Neural progenitor cell (in vitro differentiated cells): ENCODE measurements at regions not wholly inside any gene's neighbourhood (a gene's known extent, or its start where the extent isn't known, plus 50 kb on each side); places are given as distances from the start of the nearest gene placed in this dataset.

Experiments
- DNase-seq: peaks from one replicate; pipeline ENCODE4 v3.0.0-alpha.2; 2016; ENCODE audit warnings: low spot score
- H2AFZ ChIP-seq: fragments of 200-600 bp; sonication (generic); replicated peaks from 2 replicates; pipeline ENCODE4 v1.6.1; 2016; ENCODE audit warnings: antibody characterized with exemption
- H3F3A ChIP-seq: fragments of 200-600 bp; sonication (generic); 2 replicates; pipeline ENCODE4 v1.6.1; 2016; ENCODE audit warnings: antibody characterized with exemption, low read depth
- H3K27ac ChIP-seq: fragments of 200-600 bp; sonication (generic); 2 replicates; pipeline ENCODE4 v1.5.1; 2016; ENCODE audit warnings: mild to moderate bottlenecking
- H3K27me3 ChIP-seq: fragments of 200-600 bp; sonication (generic); 2 replicates; pipeline ENCODE4 v1.6.1; 2016; ENCODE audit warnings: mild to moderate bottlenecking, moderate library complexity
- H3K36me3 ChIP-seq: fragments of 200-600 bp; sonication (generic); 2 replicates; pipeline ENCODE4 v1.5.1; 2016
- H3K4me1 ChIP-seq: fragments of 200-600 bp; sonication (generic); 2 replicates; pipeline ENCODE4 v1.6.1; 2016; ENCODE audit warnings: mixed run types
- H3K4me2 ChIP-seq: fragments of 200-600 bp; sonication (generic); 2 replicates; pipeline ENCODE4 v1.6.1; 2016
- H3K4me3 ChIP-seq: fragments of 200-600 bp; sonication (generic); 2 replicates; pipeline ENCODE4 v1.5.1; 2016
- H3K79me2 ChIP-seq: fragments of 200-600 bp; sonication (generic); 2 replicates; pipeline ENCODE4 v1.6.1; 2016; ENCODE audit warnings: low read depth
- H3K9ac ChIP-seq: fragments of 200-600 bp; sonication (generic); 2 replicates; pipeline ENCODE4 v1.6.1; 2016
- H3K9me3 ChIP-seq: fragments of 200-600 bp; sonication (generic); 2 replicates; pipeline ENCODE4 v1.5.1; 2016; ENCODE audit warnings: low read depth
- H4K20me1 ChIP-seq: fragments of 200-600 bp; sonication (generic); 2 replicates; pipeline ENCODE4 v1.6.1; 2016; ENCODE audit warnings: low read depth
- H3K27ac Mint-ChIP-seq: 3 replicates; pipeline ENCODE4 v1.8.0; 2021; ENCODE audit warnings: mixed read lengths
- H3K27me3 Mint-ChIP-seq: 2 replicates; pipeline ENCODE4 v1.8.0; 2022; ENCODE audit warnings: low read depth, mild to moderate bottlenecking, inconsistent platforms, moderate library complexity, mixed read lengths; ENCODE audit not compliant: insufficient read depth
- H3K36me3 Mint-ChIP-seq: 3 replicates; pipeline ENCODE4 v1.8.0; 2021; ENCODE audit warnings: mixed read lengths
- H3K4me1 Mint-ChIP-seq: 3 replicates; pipeline ENCODE4 v1.8.0; 2021; ENCODE audit warnings: mixed read lengths
- H3K4me3 Mint-ChIP-seq: 3 replicates; pipeline ENCODE4 v1.8.0; 2021; ENCODE audit warnings: mild to moderate bottlenecking, moderate library complexity, mixed read lengths
- H3K9me3 Mint-ChIP-seq: 3 replicates; pipeline ENCODE4 v1.8.0; 2020; ENCODE audit warnings: mixed read lengths
- EZH2 ChIP-seq: fragments of 200-600 bp; sonication (generic); IDR thresholded peaks from 2 replicates; pipeline ENCODE4 v1.6.1; 2017; ENCODE audit warnings: antibody characterized with exemption, mild to moderate bottlenecking, moderate library complexity
- EZH2phosphoT487 ChIP-seq: fragments of 200-600 bp; sonication (generic); IDR thresholded peaks from 2 replicates; pipeline ENCODE4 v1.6.1; 2017; ENCODE audit warnings: antibody characterized with exemption
- TF ChIP-seq, protein P1 (sequence below): fragments of 200-600 bp; sonication (generic); IDR thresholded peaks from 2 replicates; pipeline ENCODE4 v1.5.1; 2017; ENCODE audit warnings: antibody characterized with exemption, mild to moderate bottlenecking

DNA sequence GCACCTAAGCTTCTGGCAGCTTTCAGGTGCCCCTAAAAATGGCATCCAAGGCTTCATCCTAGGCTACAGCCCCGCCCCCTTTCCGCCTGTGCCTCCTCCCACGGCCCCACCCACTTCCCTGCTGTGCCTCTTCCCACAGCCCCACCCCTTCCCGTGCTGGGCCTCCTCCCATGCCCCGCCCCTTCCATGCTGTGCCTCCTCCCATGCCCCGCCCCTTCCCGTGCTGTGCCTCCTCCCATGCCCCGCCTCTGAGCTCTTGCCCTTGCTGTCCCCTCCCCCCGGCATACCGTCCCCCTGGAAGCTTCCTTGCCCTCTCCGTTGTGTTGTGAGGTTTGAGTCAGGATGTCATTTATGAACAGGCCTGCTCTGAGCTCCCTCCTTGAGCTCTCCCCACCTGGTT, 228.5 kb upstream of the AJAP1 start:
- H3F3A ChIP-seq: peaks cover 4% of the 10 kb centered on the region
- H3K4me3 Mint-ChIP-seq: peak overlapping the region; percentile 13
- H3K4me1 ChIP-seq: peaks cover 12% of the 10 kb centered on the region
- H3K27me3 Mint-ChIP-seq: peaks cover 5% of the 10 kb centered on the region
- no peak overlapping the region for H2AFZ ChIP-seq
- no peaks in the 10 kb centered on the region for H4K20me1 ChIP-seq
- no peaks in the 10 kb centered on the region for H3K36me3 Mint-ChIP-seq
- H3K9me3 Mint-ChIP-seq: no peaks in the 10 kb centered on the region
- H3K4me2 ChIP-seq: no peak overlapping the region
- no peak overlapping the region for H3K27ac ChIP-seq
- no peak overlapping the region for H3K4me3 ChIP-seq
- no peak for TF ChIP-seq EZH2phosphoT487
- TF ChIP-seq EZH2: no peak
- TF ChIP-seq, protein P1, sequence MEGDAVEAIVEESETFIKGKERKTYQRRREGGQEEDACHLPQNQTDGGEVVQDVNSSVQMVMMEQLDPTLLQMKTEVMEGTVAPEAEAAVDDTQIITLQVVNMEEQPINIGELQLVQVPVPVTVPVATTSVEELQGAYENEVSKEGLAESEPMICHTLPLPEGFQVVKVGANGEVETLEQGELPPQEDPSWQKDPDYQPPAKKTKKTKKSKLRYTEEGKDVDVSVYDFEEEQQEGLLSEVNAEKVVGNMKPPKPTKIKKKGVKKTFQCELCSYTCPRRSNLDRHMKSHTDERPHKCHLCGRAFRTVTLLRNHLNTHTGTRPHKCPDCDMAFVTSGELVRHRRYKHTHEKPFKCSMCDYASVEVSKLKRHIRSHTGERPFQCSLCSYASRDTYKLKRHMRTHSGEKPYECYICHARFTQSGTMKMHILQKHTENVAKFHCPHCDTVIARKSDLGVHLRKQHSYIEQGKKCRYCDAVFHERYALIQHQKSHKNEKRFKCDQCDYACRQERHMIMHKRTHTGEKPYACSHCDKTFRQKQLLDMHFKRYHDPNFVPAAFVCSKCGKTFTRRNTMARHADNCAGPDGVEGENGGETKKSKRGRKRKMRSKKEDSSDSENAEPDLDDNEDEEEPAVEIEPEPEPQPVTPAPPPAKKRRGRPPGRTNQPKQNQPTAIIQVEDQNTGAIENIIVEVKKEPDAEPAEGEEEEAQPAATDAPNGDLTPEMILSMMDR: no peak
- H3K79me2 ChIP-seq: no peaks in the 10 kb centered on the region
- DNase-seq: peak; percentile 41
- no peaks in the 10 kb centered on the region for H3K27me3 ChIP-seq
- H3K36me3 ChIP-seq: no peaks in the 10 kb centered on the region
- no peak overlapping the region for H3K27ac Mint-ChIP-seq
- H3K4me1 Mint-ChIP-seq: peaks cover 40% of the 10 kb centered on the region
- H3K9me3 ChIP-seq: no peaks in the 10 kb centered on the region
- no peak overlapping the region for H3K9ac ChIP-seq

DNA sequence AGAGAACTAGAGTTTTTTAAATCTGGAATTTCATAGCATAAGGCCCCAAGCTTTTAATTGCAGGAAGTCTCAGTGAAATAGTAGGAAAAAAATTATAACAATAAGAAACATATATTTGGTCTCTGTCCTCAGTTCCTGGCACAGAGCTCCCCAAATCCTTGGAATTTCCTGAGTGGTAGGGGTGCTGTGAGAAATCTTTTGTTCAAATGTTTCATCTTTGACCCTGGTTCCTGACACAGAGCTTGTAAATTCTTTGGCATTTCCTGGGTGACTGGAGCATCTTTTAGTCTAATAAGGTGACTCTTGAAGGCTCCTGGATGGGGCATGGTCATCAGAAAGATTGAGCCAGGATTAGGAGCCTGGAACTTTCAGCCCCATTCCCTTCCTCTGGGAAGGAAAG, 225.7 kb upstream of the AJAP1 start:
- H3K27me3 ChIP-seq: no peaks in the 10 kb centered on the region
- H3F3A ChIP-seq: peaks cover 4% of the 10 kb centered on the region
- TF ChIP-seq, protein P1: no peak
- TF ChIP-seq EZH2 (no peak), EZH2phosphoT487 (no peak)
- H3K79me2 ChIP-seq: no peaks in the 10 kb centered on the region
- H3K36me3 Mint-ChIP-seq: no peaks in the 10 kb centered on the region
- no peak overlapping the region for H3K4me3 ChIP-seq
- H3K4me1 ChIP-seq: no peaks in the 10 kb centered on the region
- H3K27ac Mint-ChIP-seq: no peak overlapping the region
- H3K9me3 Mint-ChIP-seq: no peaks in the 10 kb centered on the region
- no peaks in the 10 kb centered on the region for H3K36me3 ChIP-seq
- peaks cover 5% of the 10 kb centered on the region for H3K27me3 Mint-ChIP-seq
- H3K9ac ChIP-seq: no peak overlapping the region
- no peak overlapping the region for H3K4me2 ChIP-seq
- DNase-seq: no peak
- H3K4me1 Mint-ChIP-seq: peaks cover 31% of the 10 kb centered on the region
- no peaks in the 10 kb centered on the region for H4K20me1 ChIP-seq
- no peaks in the 10 kb centered on the region for H3K9me3 ChIP-seq
- H3K4me3 Mint-ChIP-seq: no peak overlapping the region
- no peak overlapping the region for H2AFZ ChIP-seq
- no peak overlapping the region for H3K27ac ChIP-seq

DNA sequence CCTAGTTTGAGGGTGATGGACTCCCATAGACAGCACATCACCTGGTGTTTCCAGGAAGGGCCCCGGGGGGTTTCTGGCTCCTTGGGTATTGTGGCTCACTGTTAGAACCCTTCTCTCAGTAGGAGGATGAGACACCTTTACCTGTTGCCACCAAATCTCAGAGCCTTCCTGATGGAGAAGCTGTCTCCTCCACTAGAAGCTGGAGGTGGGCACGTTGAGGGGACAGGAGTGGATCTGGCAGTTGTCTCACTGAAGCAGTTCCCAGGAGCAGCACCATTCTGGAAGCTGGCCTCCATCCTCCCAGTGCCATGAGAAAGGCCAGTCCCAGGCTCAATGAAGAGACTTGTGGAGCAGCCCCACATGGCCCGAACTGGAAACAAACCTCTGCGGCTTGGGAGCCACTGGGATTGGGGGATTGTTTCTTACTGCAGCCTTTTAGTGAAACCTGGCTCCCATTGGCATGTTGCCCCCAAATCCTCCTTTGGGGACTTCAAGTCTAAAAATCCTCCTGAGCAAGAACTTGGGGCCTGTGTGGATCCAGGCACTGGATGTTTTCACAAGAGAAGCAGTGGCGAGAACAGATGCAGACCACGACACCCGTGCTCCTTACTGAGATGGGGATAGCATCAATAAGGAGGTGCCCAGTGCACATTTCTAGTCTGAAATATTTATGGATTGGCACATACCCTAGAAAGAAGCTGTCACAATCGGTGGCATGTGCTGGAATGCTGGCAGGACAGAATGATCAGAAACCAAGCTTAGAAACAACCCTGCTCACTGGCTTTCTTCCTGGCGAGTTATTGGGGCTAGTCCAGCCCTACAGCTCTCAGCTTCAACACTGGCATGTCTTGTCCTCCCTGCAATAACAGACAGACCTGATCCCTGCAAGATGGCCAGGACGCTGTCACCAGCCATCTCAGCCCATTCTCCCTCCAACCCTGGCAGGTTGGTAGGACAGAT, 223.7 kb upstream of the AJAP1 start:
- no peaks in the 10 kb centered on the region for H3K27me3 ChIP-seq
- H4K20me1 ChIP-seq: no peaks in the 10 kb centered on the region
- no peak overlapping the region for H2AFZ ChIP-seq
- H3K4me1 ChIP-seq: no peaks in the 10 kb centered on the region
- H3K9ac ChIP-seq: no peak overlapping the region
- Mint-ChIP-seq H3K9me3 (peaks cover 4% of the 10 kb centered on the region), H3K36me3 (no peaks in the 10 kb centered on the region), H3K4me3 (no peak overlapping the region), H3K27ac (no peak overlapping the region), H3K4me1 (peaks cover 24% of the 10 kb centered on the region), H3K27me3 (peaks cover 10% of the 10 kb centered on the region)
- no peak for DNase-seq
- no peaks in the 10 kb centered on the region for H3K9me3 ChIP-seq
- H3F3A ChIP-seq: peaks cover 4% of the 10 kb centered on the region
- no peaks in the 10 kb centered on the region for H3K36me3 ChIP-seq
- no peaks in the 10 kb centered on the region for H3K79me2 ChIP-seq
- H3K27ac ChIP-seq: no peak overlapping the region
- no peak overlapping the region for H3K4me3 ChIP-seq
- H3K4me2 ChIP-seq: no peak overlapping the region
- TF ChIP-seq EZH2 (no peak), EZH2phosphoT487 (no peak)
- TF ChIP-seq, protein P1: no peak
